GM23338 (cell line): ENCODE measurements at regions not wholly inside any gene's neighbourhood (a gene's known extent, or its start where the extent isn't known, plus 50 kb on each side); places are given as distances from the start of the nearest gene placed in this dataset.

Source experiments
- ATAC-seq: fragments of 200-7000 bp; cut with Tn5 transposase; 3 replicates; pipeline ENCODE4 v1.9.1; 2020
- DNase-seq: peaks from one replicate; pipeline ENCODE4 v3.0.0-alpha.2; 2015; ENCODE audit warnings: low spot score
- H2AFZ ChIP-seq: fragments of 200-600 bp; sonication (generic); 2 replicates; pipeline ENCODE4 v1.8.0; 2016; ENCODE audit warnings: antibody characterized with exemption, mild to moderate bottlenecking, moderate library complexity
- H3F3A ChIP-seq: fragments of 200-600 bp; sonication (generic); replicated peaks from 2 replicates; pipeline ENCODE4 v1.8.0; 2017; ENCODE audit warnings: antibody characterized with exemption, mixed run types, low read depth
- H3K27ac ChIP-seq: fragments of 200-600 bp; sonication (generic); 2 replicates; pipeline ENCODE4 v1.6.1; 2016; ENCODE audit warnings: low read depth
- H3K27me3 ChIP-seq: fragments of 200-600 bp; sonication (generic); 2 replicates; pipeline ENCODE4 v1.8.0; 2016; ENCODE audit warnings: mild to moderate bottlenecking, mixed run types, moderate library complexity; ENCODE audit not compliant: insufficient read depth
- H3K36me3 ChIP-seq: fragments of 200-600 bp; sonication (generic); 2 replicates; pipeline ENCODE4 v1.8.0; 2016; ENCODE audit warnings: mild to moderate bottlenecking; ENCODE audit not compliant: insufficient read depth
- H3K4me1 ChIP-seq: fragments of 200-600 bp; sonication (generic); 2 replicates; pipeline ENCODE4 v1.8.0; 2016; ENCODE audit warnings: mild to moderate bottlenecking, moderate library complexity; ENCODE audit not compliant: insufficient read depth
- H3K4me2 ChIP-seq: fragments of 200-600 bp; sonication (generic); 2 replicates; pipeline ENCODE4 v1.7.1; 2017; ENCODE audit warnings: mixed run types
- H3K4me3 ChIP-seq: fragments of 200-600 bp; sonication (generic); 2 replicates; pipeline ENCODE4 v1.6.1; 2016; ENCODE audit warnings: mixed run types
- H3K79me2 ChIP-seq: fragments of 200-600 bp; sonication (generic); replicated peaks from 2 replicates; pipeline ENCODE4 v1.8.0; 2017; ENCODE audit warnings: mild to moderate bottlenecking; ENCODE audit not compliant: insufficient read depth
- H3K9me2 ChIP-seq: fragments of 200-600 bp; sonication (generic); 2 replicates; pipeline ENCODE4 v1.8.0; 2017; ENCODE audit not compliant: insufficient read depth
- H4K20me1 ChIP-seq: fragments of 200-600 bp; sonication (generic); replicated peaks from 2 replicates; pipeline ENCODE4 v1.8.0; 2017; ENCODE audit warnings: mild to moderate bottlenecking; ENCODE audit not compliant: insufficient read depth
- H3K27ac Mint-ChIP-seq: 2 replicates; pipeline ENCODE4 v1.8.0; 2020; ENCODE audit warnings: inconsistent platforms, mild to moderate bottlenecking, moderate library complexity, mixed read lengths
- H3K27me3 Mint-ChIP-seq: 3 replicates; pipeline ENCODE4 v1.8.0; 2022; ENCODE audit warnings: low read depth, mild to moderate bottlenecking, moderate library complexity, mixed read lengths, inconsistent platforms; ENCODE audit not compliant: insufficient read depth, poor library complexity
- H3K36me3 Mint-ChIP-seq: 3 replicates; pipeline ENCODE4 v1.8.0; 2021; ENCODE audit warnings: low read depth, mild to moderate bottlenecking, inconsistent platforms, moderate library complexity, mixed read lengths
- H3K4me1 Mint-ChIP-seq: 3 replicates; pipeline ENCODE4 v1.8.0; 2020; ENCODE audit warnings: mild to moderate bottlenecking, inconsistent platforms, mixed read lengths
- H3K4me3 Mint-ChIP-seq: 3 replicates; pipeline ENCODE4 v1.8.0; 2021; ENCODE audit warnings: moderate library complexity, mild to moderate bottlenecking, inconsistent platforms, mixed read lengths
- H3K9me3 Mint-ChIP-seq: 3 replicates; pipeline ENCODE4 v1.8.0; 2020; ENCODE audit warnings: moderate library complexity, mild to moderate bottlenecking, inconsistent platforms, mixed read lengths
- CREB1 ChIP-seq: fragments of 250-450 bp; sonication (Bioruptor Pico); IDR thresholded peaks from 2 replicates; pipeline ENCODE4 v1.5.0; 2020; ENCODE audit warnings: low read depth, mild to moderate bottlenecking, moderate library complexity
- CTCF ChIP-seq, 2 experiments: fragments of 200-600 bp in 1 of 2; sonication (generic) in 1 of 2; conservative IDR thresholded peaks; 2 replicates each; pipeline versions ENCODE4 v1.5.1 to v1.6.1; 2016 to 2017; ENCODE audit warnings: antibody characterized with exemption in 2 of 2, low read depth in 2 of 2, mild to moderate bottlenecking in 2 of 2, moderate library complexity in 1 of 2
- ETS1 ChIP-seq: IDR thresholded peaks from 2 replicates; pipeline ENCODE4 v1.6.1; 2016; ENCODE audit warnings: antibody characterized with exemption
- EZH2 ChIP-seq: fragments of 200-600 bp; sonication (generic); IDR thresholded peaks from one replicate; pipeline ENCODE4 v1.8.0; 2017; ENCODE audit warnings: antibody characterized with exemption, mild to moderate bottlenecking, low read depth; ENCODE audit not compliant: unreplicated experiment
- EZH2phosphoT487 ChIP-seq: fragments of 200-600 bp; sonication (generic); IDR thresholded peaks from one replicate; pipeline ENCODE4 v1.8.1; 2018; ENCODE audit warnings: antibody characterized with exemption; ENCODE audit not compliant: unreplicated experiment
- JUNB ChIP-seq: IDR thresholded peaks from one replicate; pipeline ENCODE4 v1.6.1; 2016; ENCODE audit warnings: antibody characterized with exemption; ENCODE audit not compliant: unreplicated experiment
- NANOG ChIP-seq: IDR thresholded peaks from 2 replicates; pipeline ENCODE4 v1.6.1; 2016; ENCODE audit warnings: antibody characterized with exemption, borderline replicate concordance
- POLR2AphosphoS5 ChIP-seq: IDR thresholded peaks from 2 replicates; pipeline ENCODE4 v1.6.1; 2016; ENCODE audit warnings: antibody characterized with exemption, low read depth
- REST ChIP-seq: IDR thresholded peaks from one replicate; pipeline ENCODE4 v1.6.1; 2018; ENCODE audit warnings: antibody characterized with exemption; ENCODE audit not compliant: unreplicated experiment
- STAT1 ChIP-seq: IDR thresholded peaks from one replicate; pipeline ENCODE4 v1.6.1; 2016; ENCODE audit warnings: antibody characterized with exemption; ENCODE audit not compliant: unreplicated experiment
- ZNF114 ChIP-seq: fragments of 250-450 bp; sonication (Bioruptor Pico); IDR thresholded peaks from 2 replicates; pipeline ENCODE4 v1.5.0; 2020; ENCODE audit warnings: mild to moderate bottlenecking, moderate library complexity
- ZNF331 ChIP-seq: fragments of 250-450 bp; sonication (Bioruptor Pico); IDR thresholded peaks from 2 replicates; pipeline ENCODE4 v1.5.0; 2020; ENCODE audit warnings: low read depth, mild to moderate bottlenecking, moderate library complexity
- ZNF462 ChIP-seq: fragments of 250-450 bp; sonication (Bioruptor Pico); IDR thresholded peaks from 2 replicates; pipeline ENCODE4 v1.5.0; 2020; ENCODE audit warnings: mild to moderate bottlenecking, moderate library complexity

GRCh38 chr6:168130697-168131371 is 51.8 kb upstream of the FRMD1 start:
- Histone ChIP-seq H3K27ac (no peak overlapping the region), H4K20me1 (no peaks in the 10 kb centered on the region), H3K4me1 (peaks cover 11% of the 10 kb centered on the region), H3K4me3 (no peak overlapping the region), H3K4me2 (no peak overlapping the region), H3K79me2 (no peaks in the 10 kb centered on the region), H3F3A (no peaks in the 10 kb centered on the region), H2AFZ (no peak overlapping the region), H3K27me3 (no peaks in the 10 kb centered on the region), H3K36me3 (no peaks in the 10 kb centered on the region), H3K9me2 (no peaks in the 10 kb centered on the region)
- ATAC-seq (no peak), DNase-seq (no peak)
- no peaks in the 10 kb centered on the region for H3K36me3 Mint-ChIP-seq
- H3K27ac Mint-ChIP-seq: no peak overlapping the region
- peaks cover 20% of the 10 kb centered on the region for H3K27me3 Mint-ChIP-seq
- TF ChIP-seq ZNF114 (CRISPR knock-in tag) (no peak), JUNB (no peak), STAT1 (no peak), ETS1 (no peak), POLR2AphosphoS5 (no peak), ZNF331 (no peak), REST (no peak), NANOG (no peak), CTCF (conservative IDR thresholded peaks at IDR 0.05; ENCODE audit: low read depth in 2 of 2) (no peak), CREB1 (no peak), ZNF462 (CRISPR knock-in tag) (no peak), EZH2 (no peak), EZH2phosphoT487 (no peak)
- H3K4me3 Mint-ChIP-seq: no peak overlapping the region
- H3K4me1 Mint-ChIP-seq: peaks cover 22% of the 10 kb centered on the region
- no peaks in the 10 kb centered on the region for H3K9me3 Mint-ChIP-seq
